PC-3 (cell line): ENCODE measurements at regions not wholly inside any gene's neighbourhood (a gene's known extent, or its start where the extent isn't known, plus 50 kb on each side); places are given as distances from the start of the nearest gene placed in this dataset.

ENCODE experiments used
- ATAC-seq: fragments of 200-7000 bp; cut with Tn5 transposase; 2 replicates; pipeline ENCODE4 v1.9.1; 2020; ENCODE audit warnings: mild to moderate bottlenecking, moderate library complexity
- BruUV-seq: library from RNA; stranded (reverse); fragments of 400-500 nt; replicated peaks from 2 replicates; lab custom pipeline; 2021; lab: Mats Ljungman, UMichigan
- CTCF ChIA-PET: fragments of 300-600 bp; sonication (Branson Sonifier 250); formaldehyde crosslinking; loops from one replicate; lab custom pipeline; 2022; ENCODE audit warnings: antibody characterized with exemption; lab: Charles Lee
- POLR2A ChIA-PET: fragments of 300-600 bp; sonication (Branson Sonifier 250); formaldehyde crosslinking; loops from one replicate; lab custom pipeline; 2022; ENCODE audit warnings: antibody characterized with exemption; ENCODE audit not compliant: unreplicated experiment; lab: Charles Lee
- DNase-seq: peaks from one replicate; pipeline ENCODE4 v3.0.0-alpha.2; 2015
- H2AFZ ChIP-seq: fragments of 300-600 bp; sonication (generic); 2 replicates; pipeline ENCODE4 v1.6.0; 2016; ENCODE audit warnings: antibody characterized with exemption, low read length
- H3F3A ChIP-seq: fragments of 300-600 bp; sonication (generic); one replicate; pipeline ENCODE4 v1.6.0; 2017; ENCODE audit warnings: antibody characterized with exemption, low read length, control low read depth, mild to moderate bottlenecking; ENCODE audit not compliant: unreplicated experiment
- H3K27ac ChIP-seq: fragments of 300-600 bp; sonication (generic); 2 replicates; pipeline ENCODE4 v1.5.1; 2016; ENCODE audit warnings: mild to moderate bottlenecking, low read length
- H3K27me3 ChIP-seq: fragments of 300-600 bp; sonication (generic); 2 replicates; pipeline ENCODE4 v1.6.1; 2016; ENCODE audit warnings: low read length, mixed read lengths
- H3K36me3 ChIP-seq: fragments of 300-600 bp; sonication (generic); 2 replicates; pipeline ENCODE4 v1.6.1; 2016; ENCODE audit warnings: low read depth, mixed run types, low read length, mixed read lengths
- H3K4me1 ChIP-seq: fragments of 300-600 bp; sonication (generic); 2 replicates; pipeline ENCODE4 v1.5.1; 2016; ENCODE audit warnings: low read length; ENCODE audit not compliant: insufficient read depth
- H3K4me2 ChIP-seq: fragments of 300-600 bp; sonication (generic); 2 replicates; pipeline ENCODE4 v1.6.0; 2016; ENCODE audit warnings: low read length
- H3K4me3 ChIP-seq: fragments of 300-600 bp; sonication (generic); 2 replicates; pipeline ENCODE4 v1.5.1; 2016; ENCODE audit warnings: mild to moderate bottlenecking, low read length, mixed read lengths
- H3K79me2 ChIP-seq: fragments of 300-600 bp; sonication (generic); 2 replicates; pipeline ENCODE4 v1.6.1; 2017; ENCODE audit warnings: low read length, mixed read lengths
- H3K9ac ChIP-seq: fragments of 300-600 bp; sonication (generic); 2 replicates; pipeline ENCODE4 v1.6.0; 2016; ENCODE audit warnings: mild to moderate bottlenecking, low read length
- H3K9me2 ChIP-seq: fragments of 300-600 bp; sonication (generic); replicated peaks from 2 replicates; pipeline ENCODE4 v1.6.1; 2016; ENCODE audit warnings: mixed run types, low read length, mixed read lengths
- H3K9me3 ChIP-seq: fragments of 300-600 bp; sonication (generic); 2 replicates; pipeline ENCODE4 v1.6.1; 2016; ENCODE audit warnings: low read length, mixed read lengths
- H4K20me1 ChIP-seq: fragments of 300-600 bp; sonication (generic); 2 replicates; pipeline ENCODE4 v1.6.1; 2016; ENCODE audit warnings: low read length, mixed read lengths
- EZH2 ChIP-seq: fragments of 300-600 bp; sonication (generic); IDR thresholded peaks from one replicate; pipeline ENCODE4 v1.6.1; 2017; ENCODE audit warnings: antibody characterized with exemption, mild to moderate bottlenecking, low read length; ENCODE audit not compliant: unreplicated experiment
- EZH2phosphoT487 ChIP-seq: fragments of 300-600 bp; sonication (generic); IDR thresholded peaks from 2 replicates; pipeline ENCODE4 v1.6.1; 2018; ENCODE audit warnings: mild to moderate bottlenecking, antibody characterized with exemption, low read length, borderline replicate concordance
- intact Hi-C: fragments of 100-400 bp; cut with micrococcal nuclease; formaldehyde crosslinking; loops from 2 replicates; pipeline ENCODE4 v1.9.0; 2023
- TF ChIP-seq, protein P1 (sequence below): fragments of 300-600 bp; sonication (generic); conservative IDR thresholded peaks from 2 replicates; pipeline ENCODE4 v1.5.1; 2017; ENCODE audit warnings: antibody characterized with exemption, low read depth, mild to moderate bottlenecking, low read length

DNA sequence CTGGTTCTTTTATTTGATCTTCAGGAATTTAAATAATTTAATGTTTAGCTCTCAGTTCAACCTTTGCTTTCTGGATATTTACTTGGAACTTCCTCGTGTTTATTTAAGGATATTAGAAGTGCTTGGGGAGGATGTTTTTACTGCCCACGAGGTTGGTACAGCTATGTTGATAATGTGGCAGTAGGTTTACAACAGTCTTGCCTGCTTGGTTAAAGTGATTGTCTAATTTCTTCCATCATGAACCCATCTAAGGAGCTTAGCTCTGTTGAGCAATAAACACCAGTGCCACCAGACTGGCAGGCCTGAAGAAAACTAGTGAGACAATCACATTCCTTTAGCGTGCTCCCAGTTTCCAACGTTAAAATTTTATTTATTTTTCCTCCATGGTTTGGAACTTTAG, 94.5 kb downstream of the ICOS start:
- ATAC-seq: no peak
- no peaks in the 10 kb centered on the region for H3K9me2 ChIP-seq
- H3K9ac ChIP-seq: no peak overlapping the region
- intact Hi-C loops: no loop called here
- H4K20me1 ChIP-seq: no peaks in the 10 kb centered on the region
- H3K36me3 ChIP-seq: no peaks in the 10 kb centered on the region
- ChIA-PET CTCF (no interaction called here), POLR2A (no interaction called here)
- H2AFZ ChIP-seq: no peak overlapping the region
- H3K27me3 ChIP-seq: peaks cover 31% of the 10 kb centered on the region
- H3K27ac ChIP-seq: no peak overlapping the region
- no peaks in the 10 kb centered on the region for H3K9me3 ChIP-seq
- TF ChIP-seq, protein P1, sequence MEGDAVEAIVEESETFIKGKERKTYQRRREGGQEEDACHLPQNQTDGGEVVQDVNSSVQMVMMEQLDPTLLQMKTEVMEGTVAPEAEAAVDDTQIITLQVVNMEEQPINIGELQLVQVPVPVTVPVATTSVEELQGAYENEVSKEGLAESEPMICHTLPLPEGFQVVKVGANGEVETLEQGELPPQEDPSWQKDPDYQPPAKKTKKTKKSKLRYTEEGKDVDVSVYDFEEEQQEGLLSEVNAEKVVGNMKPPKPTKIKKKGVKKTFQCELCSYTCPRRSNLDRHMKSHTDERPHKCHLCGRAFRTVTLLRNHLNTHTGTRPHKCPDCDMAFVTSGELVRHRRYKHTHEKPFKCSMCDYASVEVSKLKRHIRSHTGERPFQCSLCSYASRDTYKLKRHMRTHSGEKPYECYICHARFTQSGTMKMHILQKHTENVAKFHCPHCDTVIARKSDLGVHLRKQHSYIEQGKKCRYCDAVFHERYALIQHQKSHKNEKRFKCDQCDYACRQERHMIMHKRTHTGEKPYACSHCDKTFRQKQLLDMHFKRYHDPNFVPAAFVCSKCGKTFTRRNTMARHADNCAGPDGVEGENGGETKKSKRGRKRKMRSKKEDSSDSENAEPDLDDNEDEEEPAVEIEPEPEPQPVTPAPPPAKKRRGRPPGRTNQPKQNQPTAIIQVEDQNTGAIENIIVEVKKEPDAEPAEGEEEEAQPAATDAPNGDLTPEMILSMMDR: no peak
- no peak for TF ChIP-seq EZH2phosphoT487
- no peak for TF ChIP-seq EZH2
- no peak overlapping the region for H3K4me3 ChIP-seq
- no peaks in the 10 kb centered on the region for H3K79me2 ChIP-seq
- BruUV-seq: no TSS peak
- no peak for DNase-seq
- H3F3A ChIP-seq: no peaks in the 10 kb centered on the region
- no peak overlapping the region for H3K4me2 ChIP-seq
- no peaks in the 10 kb centered on the region for H3K4me1 ChIP-seq

DNA sequence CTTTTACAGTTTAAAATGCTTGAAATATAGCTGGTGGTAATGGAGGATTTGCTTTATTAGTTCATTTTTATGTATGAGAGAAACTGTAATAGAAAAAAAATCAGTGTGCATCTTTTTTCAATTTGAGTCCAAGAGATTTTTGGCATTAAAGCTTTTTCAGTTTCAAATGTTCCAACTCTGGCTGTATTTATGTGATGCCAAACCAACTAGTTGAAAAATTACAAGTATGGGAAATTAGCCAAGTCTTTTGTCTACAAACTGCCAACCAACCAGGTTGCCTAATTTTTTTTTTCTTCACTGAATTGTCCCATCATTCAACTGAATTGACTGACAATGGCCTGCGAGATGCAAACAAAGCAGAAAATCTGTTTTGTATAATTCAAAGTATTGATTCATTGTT, 95.7 kb downstream of the ICOS start:
- ChIA-PET POLR2A (no interaction called here), CTCF (no interaction called here)
- Histone ChIP-seq H3K4me2 (no peak overlapping the region), H3K79me2 (no peaks in the 10 kb centered on the region), H3K36me3 (no peaks in the 10 kb centered on the region), H3K27ac (no peak overlapping the region), H3K4me3 (no peak overlapping the region), H3K9ac (no peak overlapping the region), H3K9me3 (no peaks in the 10 kb centered on the region), H3K9me2 (no peaks in the 10 kb centered on the region), H2AFZ (no peak overlapping the region), H3K4me1 (no peaks in the 10 kb centered on the region), H3K27me3 (peaks cover 31% of the 10 kb centered on the region), H3F3A (no peaks in the 10 kb centered on the region), H4K20me1 (no peaks in the 10 kb centered on the region)
- intact Hi-C loops: no loop called here
- DNase-seq (no peak), ATAC-seq (no peak)
- BruUV-seq: no TSS peak
- TF ChIP-seq, protein P1: no peak
- TF ChIP-seq EZH2phosphoT487 (no peak), EZH2 (no peak)

DNA sequence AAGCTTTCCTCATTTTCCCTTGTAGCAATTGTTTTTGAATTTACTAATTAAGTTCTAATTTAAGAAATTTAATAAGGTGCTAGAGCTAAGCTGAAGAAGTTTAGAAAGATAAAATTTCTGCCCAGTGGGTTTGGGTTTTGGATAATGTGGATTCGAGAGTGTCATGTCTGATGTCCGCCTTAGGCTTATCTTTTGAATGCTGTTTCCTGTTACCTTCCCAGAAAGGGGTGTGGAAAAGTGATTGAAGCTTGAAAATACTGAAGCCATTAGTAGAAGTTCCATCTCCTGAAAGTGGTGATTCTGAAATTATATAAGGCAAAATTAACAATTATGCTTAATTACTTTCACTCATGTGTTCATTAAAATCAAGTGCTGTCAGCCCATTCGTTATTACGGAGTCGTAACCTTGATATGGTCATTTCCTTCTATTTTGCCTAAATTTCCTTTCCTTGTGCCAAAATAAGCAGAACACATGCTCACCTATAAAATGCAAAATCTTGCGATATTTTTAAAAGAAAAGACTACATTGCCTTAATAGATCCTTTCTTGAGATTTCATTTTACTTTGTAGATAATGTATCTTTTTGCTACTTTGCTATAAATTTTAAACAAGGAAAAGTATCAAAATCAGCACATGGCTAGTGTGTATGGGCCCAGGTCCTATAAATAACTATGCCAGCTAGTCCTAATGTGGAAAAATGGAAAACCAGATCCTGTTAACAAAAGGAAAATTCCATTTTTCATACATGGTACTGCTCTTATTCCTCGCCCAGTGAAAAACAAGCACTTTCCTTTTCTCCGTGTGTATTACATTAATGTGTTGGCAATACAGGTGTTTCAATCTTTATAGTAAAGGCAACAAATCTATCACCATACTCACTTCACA, 97.3 kb downstream of the ICOS start:
- no peak for DNase-seq
- CTCF ChIA-PET: no interaction called here

More for the DNA sequence above, 97.3 kb downstream of the ICOS start:
- Histone ChIP-seq H3K27me3 (peaks cover 32% of the 10 kb centered on the region), H2AFZ (no peak overlapping the region), H3K9me2 (no peaks in the 10 kb centered on the region), H3K9me3 (no peaks in the 10 kb centered on the region), H3K9ac (no peak overlapping the region), H3K4me2 (no peak overlapping the region), H3K36me3 (no peaks in the 10 kb centered on the region), H3K27ac (no peak overlapping the region), H3K4me3 (no peak overlapping the region), H3F3A (no peaks in the 10 kb centered on the region), H3K79me2 (no peaks in the 10 kb centered on the region), H4K20me1 (no peaks in the 10 kb centered on the region), H3K4me1 (no peaks in the 10 kb centered on the region)
- ATAC-seq: no peak
- no TSS peak for BruUV-seq
- POLR2A ChIA-PET: no interaction called here
- TF ChIP-seq, protein P1: no peak
- no peak for TF ChIP-seq EZH2
- no peak for TF ChIP-seq EZH2phosphoT487
- intact Hi-C loops: no loop called here
